ENCODE measurements at regions not wholly inside any gene's neighbourhood (a gene's known extent, or its start where the extent isn't known, plus 50 kb on each side); places are given as distances from the start of the nearest gene placed in this dataset.

DNA sequence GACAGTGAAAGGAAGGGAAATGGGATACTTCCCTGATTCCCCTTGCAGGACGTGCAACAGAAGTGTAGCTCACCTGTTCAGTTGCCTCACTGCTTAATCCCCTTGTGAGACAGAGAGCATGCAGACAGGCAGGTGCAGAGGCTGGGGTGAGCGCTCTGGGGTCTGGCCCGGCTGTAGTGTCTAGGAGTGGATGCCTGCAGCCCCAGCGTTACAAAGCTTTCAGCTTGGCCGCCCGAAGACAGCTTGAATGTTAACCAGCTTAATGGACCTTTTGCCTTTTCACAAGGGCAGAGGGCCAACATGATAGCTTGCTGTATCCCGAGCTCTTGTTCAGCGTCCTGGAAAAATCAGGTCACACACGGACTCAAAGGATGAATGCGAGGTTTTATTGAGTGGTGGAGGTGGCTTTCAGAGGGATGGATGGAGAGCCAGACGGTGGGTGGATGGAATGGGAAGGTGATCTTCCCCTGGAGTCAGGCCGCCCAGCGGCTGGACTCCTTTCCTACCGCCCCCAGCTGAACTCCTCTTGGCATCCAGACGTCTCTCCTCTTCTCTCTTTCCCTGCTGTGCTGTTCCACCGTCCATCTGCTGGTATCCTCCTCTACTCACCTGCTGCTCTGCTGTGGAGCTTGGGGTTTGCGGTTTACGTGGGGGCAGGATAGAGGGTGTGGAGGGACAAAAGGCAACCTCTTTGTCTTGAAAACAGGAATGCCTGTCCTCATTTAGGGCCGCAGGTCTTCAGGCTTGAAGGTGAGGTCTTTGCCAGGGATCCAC, 86.2 kb upstream of the RESF1 start:
- DNase-seq (ENCODE audit: low spot score), result no peak
- Mint-ChIP-seq H3K9me3 (ENCODE audit: low read depth) (no peaks in the 10 kb centered on the region), H3K27ac (ENCODE audit: unreplicated experiment) (no peak overlapping the region), H3K36me3 (ENCODE audit: low read depth) (no peaks in the 10 kb centered on the region), H3K4me3 (ENCODE audit: unreplicated experiment) (no peak overlapping the region), H3K27me3 (ENCODE audit: low read depth) (no peaks in the 10 kb centered on the region), H3K4me1 (ENCODE audit: low read depth) (peaks cover 5% of the 10 kb centered on the region)
- TF ChIP-seq, protein P1, sequence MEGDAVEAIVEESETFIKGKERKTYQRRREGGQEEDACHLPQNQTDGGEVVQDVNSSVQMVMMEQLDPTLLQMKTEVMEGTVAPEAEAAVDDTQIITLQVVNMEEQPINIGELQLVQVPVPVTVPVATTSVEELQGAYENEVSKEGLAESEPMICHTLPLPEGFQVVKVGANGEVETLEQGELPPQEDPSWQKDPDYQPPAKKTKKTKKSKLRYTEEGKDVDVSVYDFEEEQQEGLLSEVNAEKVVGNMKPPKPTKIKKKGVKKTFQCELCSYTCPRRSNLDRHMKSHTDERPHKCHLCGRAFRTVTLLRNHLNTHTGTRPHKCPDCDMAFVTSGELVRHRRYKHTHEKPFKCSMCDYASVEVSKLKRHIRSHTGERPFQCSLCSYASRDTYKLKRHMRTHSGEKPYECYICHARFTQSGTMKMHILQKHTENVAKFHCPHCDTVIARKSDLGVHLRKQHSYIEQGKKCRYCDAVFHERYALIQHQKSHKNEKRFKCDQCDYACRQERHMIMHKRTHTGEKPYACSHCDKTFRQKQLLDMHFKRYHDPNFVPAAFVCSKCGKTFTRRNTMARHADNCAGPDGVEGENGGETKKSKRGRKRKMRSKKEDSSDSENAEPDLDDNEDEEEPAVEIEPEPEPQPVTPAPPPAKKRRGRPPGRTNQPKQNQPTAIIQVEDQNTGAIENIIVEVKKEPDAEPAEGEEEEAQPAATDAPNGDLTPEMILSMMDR (IDR thresholded peaks at IDR 0.05), result no peak

DNA sequence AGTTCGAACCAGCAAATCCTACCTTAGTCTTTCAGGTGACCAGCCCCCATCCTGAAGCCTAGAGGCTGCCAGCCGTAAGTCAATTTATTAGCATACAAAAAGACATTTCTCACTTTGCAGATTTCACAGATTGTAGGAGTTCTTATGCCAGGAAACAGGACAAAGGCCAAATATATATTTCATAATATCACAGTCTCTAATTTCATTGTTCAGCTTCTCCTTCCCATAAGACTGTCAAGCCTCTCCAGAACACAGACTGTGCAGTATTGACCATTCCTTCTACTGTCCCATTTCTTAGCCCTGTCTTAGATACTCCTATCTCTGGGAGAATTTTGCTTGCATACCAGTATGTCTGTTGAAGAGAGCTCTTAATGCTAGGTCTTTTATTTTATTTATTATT, 89.2 kb upstream of the RESF1 start:
- no peak overlapping the region for H3K27ac Mint-ChIP-seq (ENCODE audit: unreplicated experiment)
- no peak overlapping the region for H3K4me3 Mint-ChIP-seq (ENCODE audit: unreplicated experiment)
- peaks cover under 1% of the 10 kb centered on the region for H3K4me1 Mint-ChIP-seq (ENCODE audit: low read depth)
- H3K36me3 Mint-ChIP-seq (ENCODE audit: low read depth), result no peaks in the 10 kb centered on the region
- TF ChIP-seq, protein P1 (IDR thresholded peaks at IDR 0.05), result no peak
- no peaks in the 10 kb centered on the region for H3K27me3 Mint-ChIP-seq (ENCODE audit: low read depth)
- H3K9me3 Mint-ChIP-seq (ENCODE audit: low read depth), result no peaks in the 10 kb centered on the region
- no peak for DNase-seq (ENCODE audit: low spot score)

DNA sequence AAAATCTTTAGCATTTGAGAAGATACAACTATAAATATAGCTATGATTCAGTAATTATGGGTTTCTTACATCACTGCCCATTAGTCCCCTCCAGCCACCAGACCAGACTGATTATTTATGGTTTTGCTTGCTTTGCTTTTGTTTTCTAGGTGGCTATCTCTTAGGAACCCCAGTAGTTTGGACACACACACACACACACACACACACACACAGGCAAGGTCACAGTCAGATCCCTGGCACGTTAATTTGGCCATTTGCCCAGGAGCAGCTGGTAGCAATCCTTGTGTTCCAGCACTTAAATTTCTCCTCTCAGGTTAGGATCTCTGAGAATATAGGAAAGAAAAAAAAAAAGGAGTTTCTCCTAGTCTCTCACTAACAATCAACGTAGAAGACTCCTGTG, 90.2 kb upstream of the RESF1 start:
- H3K9me3 Mint-ChIP-seq (ENCODE audit: low read depth), result no peaks in the 10 kb centered on the region
- H3K27ac Mint-ChIP-seq (ENCODE audit: unreplicated experiment), result no peak overlapping the region
- H3K4me3 Mint-ChIP-seq (ENCODE audit: unreplicated experiment), result no peak overlapping the region
- no peaks in the 10 kb centered on the region for H3K4me1 Mint-ChIP-seq (ENCODE audit: low read depth)
- H3K36me3 Mint-ChIP-seq (ENCODE audit: low read depth), result no peaks in the 10 kb centered on the region
- DNase-seq (ENCODE audit: low spot score), result no peak
- H3K27me3 Mint-ChIP-seq (ENCODE audit: low read depth), result no peaks in the 10 kb centered on the region
- TF ChIP-seq, protein P1 (IDR thresholded peaks at IDR 0.05), result no peak

DNA sequence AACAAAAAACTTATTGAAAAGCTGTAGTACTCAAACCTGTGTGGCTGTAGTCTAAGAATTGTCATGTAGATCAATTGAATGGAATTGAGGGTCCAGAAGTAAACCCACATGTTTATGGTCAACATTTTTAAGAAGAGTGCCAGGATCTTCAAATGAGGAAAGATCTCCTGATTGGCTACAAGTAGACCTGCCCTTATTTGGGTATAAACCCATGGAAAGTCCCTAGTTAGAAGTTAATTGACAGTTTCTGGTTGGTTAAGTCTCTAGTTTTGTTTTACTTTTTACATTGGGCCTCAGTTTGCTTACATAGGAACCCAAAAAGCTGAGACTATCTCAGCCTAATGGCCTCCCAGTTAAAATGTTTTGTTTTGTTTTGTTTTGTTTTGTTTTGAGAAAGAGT, 91.9 kb upstream of the RESF1 start:
- Mint-ChIP-seq H3K36me3 (ENCODE audit: low read depth) (no peaks in the 10 kb centered on the region), H3K27me3 (ENCODE audit: low read depth) (no peaks in the 10 kb centered on the region), H3K9me3 (ENCODE audit: low read depth) (no peaks in the 10 kb centered on the region), H3K27ac (ENCODE audit: unreplicated experiment) (no peak overlapping the region), H3K4me1 (ENCODE audit: low read depth) (no peaks in the 10 kb centered on the region), H3K4me3 (ENCODE audit: unreplicated experiment) (no peak overlapping the region)
- no peak for DNase-seq (ENCODE audit: low spot score)
- TF ChIP-seq, protein P1 (IDR thresholded peaks at IDR 0.05), result no peak

DNA sequence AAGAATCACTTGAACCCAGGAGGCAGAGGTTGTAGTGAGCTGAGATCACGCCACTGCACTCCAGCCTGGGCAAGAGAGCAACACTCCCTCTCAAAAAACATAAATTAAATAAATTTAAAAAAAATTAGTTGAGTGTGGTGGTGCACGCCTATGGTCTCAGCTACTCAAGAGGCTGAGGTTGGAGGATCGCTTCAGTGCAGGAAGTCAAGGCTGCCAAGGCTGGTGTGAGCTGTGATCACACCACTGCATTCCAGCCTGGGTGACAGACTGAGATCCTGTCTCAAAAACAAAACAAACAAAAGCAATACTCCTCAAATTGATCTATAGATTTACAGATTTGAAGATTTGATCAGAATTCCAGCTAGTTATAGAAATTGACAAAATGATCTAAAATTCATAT, 92.7 kb upstream of the RESF1 start:
- TF ChIP-seq, protein P1 (IDR thresholded peaks at IDR 0.05), result no peak
- Mint-ChIP-seq H3K9me3 (ENCODE audit: low read depth) (no peaks in the 10 kb centered on the region), H3K27ac (ENCODE audit: unreplicated experiment) (no peak overlapping the region), H3K4me1 (ENCODE audit: low read depth) (no peaks in the 10 kb centered on the region), H3K36me3 (ENCODE audit: low read depth) (no peaks in the 10 kb centered on the region), H3K27me3 (ENCODE audit: low read depth) (no peaks in the 10 kb centered on the region), H3K4me3 (ENCODE audit: unreplicated experiment) (no peak overlapping the region)
- no peak for DNase-seq (ENCODE audit: low spot score)
